Prostate gland (tissue), 2 donors: ENCODE measurements at regions not wholly inside any gene's neighbourhood (a gene's known extent, or its start where the extent isn't known, plus 50 kb on each side); places are given as distances from the start of the nearest gene placed in this dataset.

ENCODE experiments used
- CTCF ChIP-seq, 4 experiments: fragments of 200-600 bp in 2 of 4; fragments of 450-650 bp in 2 of 4; sonication (generic) in 2 of 4; IDR thresholded peaks; 1 replicate in 3 of 4; 2 replicates in 1 of 4; pipeline ENCODE4 v1.5.1; 2016 to 2019; ENCODE audit warnings: antibody characterized with exemption in 4 of 4, mild to moderate bottlenecking in 2 of 4, moderate library complexity in 2 of 4
- POLR2AphosphoS5 ChIP-seq: sonication (generic); formaldehyde crosslinking; IDR thresholded peaks from one replicate; pipeline ENCODE4 v1.6.1; 2017; ENCODE audit warnings: antibody characterized with exemption

GRCh38 chr4:136012220-136012619 is 1520.1 kb downstream of the PCDH18 start:
- TF ChIP-seq CTCF (IDR thresholded peaks at IDR 0.05) (no peak), POLR2AphosphoS5 (no peak)
